Spleen (tissue), 7 donors: ENCODE measurements at regions not wholly inside any gene's neighbourhood (a gene's known extent, or its start where the extent isn't known, plus 50 kb on each side); places are given as distances from the start of the nearest gene placed in this dataset.

Source experiments
- CTCF ChIP-seq, 11 experiments: fragments of 200-600 bp in 7 of 11; fragments of 450-650 bp in 4 of 11; sonication (generic) in 4 of 11; IDR thresholded peaks in 8 of 11; conservative IDR thresholded peaks in 3 of 11; 1 replicate in 7 of 11; 2 replicates in 4 of 11; pipeline versions ENCODE4 v1.4.0 to v1.8.0; 2016 to 2021; ENCODE audit warnings: antibody characterized with exemption in 11 of 11, inconsistent platforms in 4 of 11, mild to moderate bottlenecking in 1 of 11
- POLR2AphosphoS5 ChIP-seq, 3 donors: sonication (generic); formaldehyde crosslinking; IDR thresholded peaks; one replicate each; pipeline ENCODE4 v1.5.1; 2017; ENCODE audit warnings: antibody characterized with exemption in 3 of 3
- donor health status: DM: no; HTN: no; CAD: no; lungs with moderate emphysema.
- donor health status: DM: no; HTN: no; CAD: no.
- donor health status: DM: no; HTN: no; CAD: no.

- no peak for TF ChIP-seq CTCF (IDR thresholded peaks at IDR 0.05 in 8 of 11, conservative IDR thresholded peaks at IDR 0.05 in 3 of 11)
- TF ChIP-seq POLR2AphosphoS5 (IDR thresholded peaks at IDR 0.05): no peak
Measured at GRCh38 chr11:24264868-24265267, 232.0 kb upstream of the LUZP2 start.
